Thyroid gland (tissue), 4 donors: ENCODE measurements at regions not wholly inside any gene's neighbourhood (a gene's known extent, or its start where the extent isn't known, plus 50 kb on each side); places are given as distances from the start of the nearest gene placed in this dataset.

Experiments used
- CTCF ChIP-seq, 6 experiments: fragments of 200-600 bp in 3 of 6; fragments of 450-650 bp in 3 of 6; sonication (generic) in 3 of 6; IDR thresholded peaks; one replicate each; pipeline ENCODE4 v1.5.1; 2016 to 2019; ENCODE audit warnings: antibody characterized with exemption in 6 of 6, mild to moderate bottlenecking in 2 of 6, inconsistent platforms in 1 of 6, moderate library complexity in 1 of 6
- POLR2A ChIP-seq, 2 donors: fragments of 450-650 bp; IDR thresholded peaks; one replicate each; pipeline ENCODE4 v1.6.1; 2017; ENCODE audit warnings: antibody characterized with exemption in 2 of 2, mild to moderate bottlenecking in 2 of 2, moderate library complexity in 1 of 2

GRCh38 chr6:100130630-100131029, 136.6 kb upstream of the MCHR2 start:
- no peak for TF ChIP-seq POLR2A (IDR thresholded peaks at IDR 0.05)
- TF ChIP-seq CTCF (IDR thresholded peaks at IDR 0.05): no peak
